ENCODE measurements at regions not wholly inside any gene's neighbourhood (a gene's known extent, or its start where the extent isn't known, plus 50 kb on each side); places are given as distances from the start of the nearest gene placed in this dataset.
A peak's percentile ranks its signal among the peaks of the same experiment; 100 is the strongest.

- DNase-seq, result no peak
Observed at GRCh38 chr13:26965952-26966700, 205.5 kb downstream of the USP12 start.

DNA sequence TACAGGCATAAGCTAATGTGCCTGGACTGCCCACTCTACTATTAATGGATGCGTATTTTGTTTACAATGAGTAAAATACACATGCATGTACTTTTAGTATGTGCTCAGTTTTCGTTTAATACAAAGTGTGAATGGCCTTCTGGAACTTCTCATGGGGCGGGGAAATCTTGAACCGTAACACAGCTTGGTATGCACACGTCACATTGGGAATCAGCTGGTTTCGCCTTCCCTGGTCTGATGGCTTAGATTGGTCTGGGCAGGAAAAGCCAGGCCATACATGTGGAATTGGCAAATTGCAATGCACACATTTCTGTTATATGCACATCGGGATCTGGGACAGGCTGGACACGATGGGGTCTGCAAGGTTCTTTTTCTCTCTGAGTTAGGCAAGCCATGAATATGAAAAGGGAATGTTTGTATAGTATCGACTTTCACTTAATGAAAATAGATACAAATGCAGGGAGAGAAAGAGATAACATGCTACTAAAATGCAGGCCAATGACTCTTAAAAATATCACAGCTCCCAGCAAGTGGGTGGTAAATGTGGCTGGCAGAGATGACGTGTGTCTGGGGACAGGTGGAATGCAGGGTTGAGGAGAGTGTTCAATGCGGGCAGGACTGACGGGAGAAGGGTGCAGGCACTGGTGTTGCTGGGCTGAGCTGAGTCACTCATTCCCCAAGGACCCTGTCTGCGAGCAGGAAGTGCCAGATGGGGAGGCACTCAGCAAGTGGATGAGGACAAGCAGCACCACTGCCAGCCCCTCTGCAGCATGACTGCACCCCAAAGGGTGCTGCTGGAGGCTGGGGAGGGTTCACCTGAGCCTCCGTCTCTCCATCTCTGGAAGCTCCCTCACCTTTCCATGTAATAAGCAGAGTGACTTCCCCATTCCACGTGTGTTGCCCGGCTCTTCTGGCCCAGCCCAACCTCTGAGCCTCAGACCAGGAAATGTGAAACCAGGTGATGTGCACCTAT is 204.0 kb upstream of the GPR12 start:
- DNase-seq, result no peak

DNA sequence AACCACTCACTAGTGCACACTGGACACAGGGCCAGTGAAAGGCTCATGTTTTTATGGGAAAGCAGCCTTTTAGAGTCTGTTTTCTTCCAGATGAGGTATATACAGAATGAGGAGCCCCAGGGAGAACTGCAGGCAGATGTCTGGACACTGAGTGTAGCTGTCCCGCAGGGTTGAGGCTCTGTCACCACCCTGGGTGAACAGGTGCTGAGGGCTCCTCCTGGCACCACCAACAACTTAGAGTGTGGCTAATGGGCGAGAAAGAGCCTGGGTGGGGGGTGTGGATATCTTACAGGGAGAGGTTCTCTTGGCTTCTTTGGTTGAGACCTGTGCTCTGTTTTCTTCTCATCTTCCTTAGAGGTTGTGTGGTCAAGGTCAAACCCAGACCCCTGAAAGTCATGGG is 202.1 kb upstream of the GPR12 start:
- no peak for DNase-seq

- DNase-seq, result no peak
Observed at GRCh38 chr13:26961890-26962615, 201.5 kb upstream of the GPR12 start.

DNA sequence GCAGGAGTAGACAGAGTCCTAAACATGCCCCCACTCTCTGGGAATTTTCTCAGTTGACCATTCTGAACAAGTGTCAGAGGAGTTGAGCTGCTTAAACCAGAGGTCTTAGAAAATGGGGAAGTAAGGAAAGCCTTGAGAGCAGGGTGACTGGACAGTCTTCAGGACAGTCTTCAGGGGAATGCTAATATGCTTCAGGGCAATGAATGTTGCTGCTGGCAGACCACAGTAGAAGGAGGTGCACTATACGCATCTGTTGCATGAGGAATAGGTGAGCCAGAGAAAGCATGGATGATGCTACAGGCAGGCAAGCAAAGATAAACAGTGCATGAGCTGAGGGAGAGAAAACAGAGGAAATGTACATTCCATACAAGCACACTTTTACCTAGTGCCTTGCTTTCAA is 196.6 kb upstream of the GPR12 start:
- DNase-seq, result no peak

DNA sequence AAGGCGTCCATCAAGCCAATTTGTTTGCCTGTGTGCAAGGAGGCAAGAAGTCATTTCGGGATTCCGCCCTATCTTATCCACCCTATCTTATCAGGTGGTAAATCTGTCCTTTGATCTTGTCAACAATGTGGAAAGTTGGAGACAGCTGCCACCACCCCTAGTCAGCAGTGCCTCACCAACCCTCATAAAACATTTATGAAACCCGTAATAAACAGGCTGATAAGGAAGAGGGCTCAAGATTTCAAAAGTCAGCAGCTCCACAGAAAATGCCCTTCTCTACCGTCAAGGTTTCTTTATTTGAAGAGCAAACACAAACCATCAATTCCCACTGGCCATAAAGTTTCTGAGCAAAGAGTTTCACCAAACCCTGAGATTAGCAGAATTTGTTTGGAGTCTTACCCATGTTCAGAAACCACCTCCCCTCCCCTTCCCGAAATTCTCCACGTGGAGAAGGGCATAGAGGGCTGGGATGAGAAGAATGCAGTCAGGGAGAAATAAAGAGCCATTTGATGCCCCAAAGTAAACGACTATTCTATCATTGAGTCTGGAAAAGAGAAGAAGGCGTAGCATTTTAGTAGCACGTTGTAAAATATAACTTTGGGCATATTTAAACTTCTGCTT is 196.0 kb upstream of the GPR12 start:
- no peak for DNase-seq

DNA sequence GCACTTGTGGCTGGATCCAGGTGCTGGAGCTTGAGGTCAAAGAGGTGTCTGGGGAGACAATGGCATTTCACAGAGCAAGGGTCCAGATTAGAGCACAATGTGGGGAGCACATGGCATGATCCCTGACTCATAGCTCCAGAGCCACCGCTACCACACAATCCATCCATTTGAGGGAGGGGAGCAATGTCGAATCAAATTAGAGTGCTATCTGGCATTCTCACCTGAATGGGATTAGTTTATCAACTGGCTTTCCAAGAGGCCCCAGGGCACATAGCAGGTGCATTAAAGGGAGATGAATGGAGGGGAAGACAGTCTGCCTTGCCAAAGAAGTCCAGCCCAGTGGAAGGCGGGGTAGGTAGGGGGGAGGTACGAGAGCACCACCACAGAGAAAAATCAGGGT is 194.4 kb upstream of the GPR12 start:
- DNase-seq, result no peak

DNA sequence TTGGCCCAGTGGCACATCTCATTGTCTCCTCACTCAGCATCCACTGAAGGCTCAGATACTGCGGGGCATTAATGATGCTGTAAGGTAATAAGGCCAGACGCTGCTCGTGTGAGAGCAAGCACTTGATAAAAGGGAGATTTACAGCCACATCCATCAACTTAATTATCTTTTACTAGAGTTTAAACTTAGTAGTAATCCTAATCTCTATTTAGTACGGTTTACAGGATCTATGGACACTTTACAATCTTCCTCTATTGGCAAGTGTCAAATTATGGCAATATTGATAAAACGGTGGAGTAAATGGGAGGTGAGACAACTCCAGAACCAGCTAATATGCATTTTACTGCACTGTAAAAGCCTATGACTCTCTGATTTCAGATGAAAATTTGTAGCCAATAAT is 192.7 kb upstream of the GPR12 start:
- no peak for DNase-seq

- DNase-seq, result no peak
Observed at GRCh38 chr13:26952551-26953143, 192.1 kb upstream of the GPR12 start.

- DNase-seq, result no peak
Observed at GRCh38 chr13:26951581-26952177, 191.1 kb upstream of the GPR12 start.

DNA sequence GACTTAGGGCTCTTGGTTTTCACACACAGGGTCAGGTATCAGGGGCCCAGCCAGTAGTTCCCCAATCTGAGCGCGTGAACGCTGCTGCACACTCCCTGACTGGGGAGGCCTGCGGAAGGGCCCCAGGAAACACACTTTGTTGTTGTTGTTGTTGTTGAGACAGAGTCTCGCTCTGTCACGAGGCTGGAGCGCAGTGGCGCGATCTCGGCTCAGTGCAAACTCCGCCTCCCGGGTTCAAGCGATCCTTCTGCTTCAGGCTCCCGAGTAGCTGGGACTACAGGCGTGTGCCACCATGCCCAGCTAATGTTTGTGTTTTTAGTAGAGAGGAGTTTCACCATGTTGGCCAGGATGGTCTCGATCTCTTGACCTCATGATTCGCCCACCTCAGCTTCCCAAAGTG is 190.4 kb upstream of the GPR12 start:
- no peak for DNase-seq

- no peak for DNase-seq
Observed at GRCh38 chr13:26950546-26950945, 190.0 kb upstream of the GPR12 start.

- no peak for DNase-seq
Observed at GRCh38 chr13:26949701-26950502, 189.3 kb upstream of the GPR12 start.

GRCh38 chr13:26948353-26948752 is 187.8 kb upstream of the GPR12 start:
- no peak for DNase-seq

DNA sequence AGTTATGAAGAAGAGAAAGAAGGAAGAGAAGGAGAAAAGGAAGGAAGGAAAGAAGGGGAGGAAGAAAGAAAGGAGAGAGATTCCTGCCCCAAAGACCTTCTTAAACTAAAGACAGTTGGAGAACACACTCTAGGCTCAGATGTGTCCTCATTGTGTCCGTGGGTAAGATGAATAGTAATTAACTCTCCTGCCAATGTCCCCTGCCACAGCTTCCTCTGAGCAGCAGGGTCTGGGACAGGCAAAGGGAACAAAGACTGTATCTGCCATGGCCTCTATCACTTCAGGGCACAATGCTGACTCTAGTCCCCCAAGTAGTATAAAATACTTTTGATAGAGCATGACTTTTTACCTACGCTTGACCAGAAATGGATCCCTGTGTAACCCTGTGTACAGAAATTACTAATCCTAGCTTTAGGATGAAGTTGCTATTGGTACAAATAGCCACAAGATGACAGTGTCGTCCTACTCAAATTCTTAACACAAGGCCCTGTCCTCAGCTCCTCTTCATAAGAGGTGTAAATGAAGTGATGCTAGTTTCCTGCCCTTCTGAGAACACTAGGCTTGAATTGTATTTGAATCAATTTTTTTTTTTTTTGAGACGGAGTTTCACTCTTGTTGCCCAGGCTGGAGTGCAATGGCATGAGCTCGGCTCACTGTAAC is 186.2 kb upstream of the GPR12 start:
- peak; percentile 58 for DNase-seq

DNA sequence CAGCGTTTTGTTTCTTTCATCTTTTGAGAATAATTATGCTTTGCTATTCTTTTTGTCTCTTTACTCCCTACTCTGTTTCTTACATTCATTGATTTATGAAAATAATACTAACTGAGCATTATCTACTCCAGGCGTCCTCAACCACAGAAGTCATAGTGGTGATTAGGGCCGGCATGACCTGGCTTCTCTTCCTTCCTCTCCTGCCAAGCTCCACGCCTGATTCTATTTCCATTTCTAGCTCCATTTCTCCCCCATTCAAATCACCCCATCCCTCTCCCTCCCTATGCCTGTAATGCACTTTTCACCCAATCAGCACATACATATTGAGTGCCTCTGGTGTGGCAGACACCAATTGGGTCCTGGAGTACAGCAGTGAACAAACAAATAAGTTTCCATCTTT is 183.2 kb upstream of the GPR12 start:
- DNase-seq, result no peak

GRCh38 chr13:26942184-26942583 is 181.6 kb upstream of the GPR12 start:
- no peak for DNase-seq

DNA sequence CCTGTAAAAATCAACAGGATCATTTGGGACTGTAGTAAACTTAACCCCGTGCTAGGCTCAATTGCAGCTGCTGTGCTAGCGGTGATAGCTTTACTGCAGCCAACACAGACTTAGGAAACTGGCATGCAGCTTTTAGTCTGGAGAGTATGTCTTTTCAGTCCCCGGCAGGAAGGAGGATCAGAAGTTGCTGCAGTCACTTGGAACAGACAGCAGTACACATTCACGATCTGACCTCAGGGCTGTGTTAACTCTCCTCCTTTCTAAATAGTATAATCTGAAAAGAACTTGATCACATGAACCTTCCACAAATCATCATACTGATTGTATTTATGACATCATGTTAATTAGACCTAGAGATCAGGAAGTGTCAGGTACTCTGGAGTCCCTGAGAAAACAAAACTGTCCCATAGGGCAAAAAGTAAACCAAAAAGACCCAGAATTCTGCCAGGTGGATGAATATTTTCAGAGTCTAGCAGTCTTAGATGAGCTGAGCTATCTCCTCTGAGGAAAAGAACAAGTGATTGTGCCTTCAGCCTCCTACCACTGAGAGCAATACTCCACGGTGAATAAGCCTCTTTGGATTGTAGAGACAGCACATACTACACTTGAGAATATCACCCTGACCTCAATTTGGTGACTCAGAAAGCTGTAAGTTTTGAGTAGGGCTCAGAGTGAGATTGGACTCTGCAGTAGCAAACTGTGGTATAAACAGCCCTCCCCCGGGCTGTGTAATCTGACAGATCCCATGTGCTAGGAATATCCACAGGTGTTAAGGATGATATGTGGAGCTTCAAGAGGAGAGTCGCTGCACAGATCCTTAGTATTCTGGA is 181.0 kb upstream of the GPR12 start:
- DNase-seq, result peak; percentile 43

DNA sequence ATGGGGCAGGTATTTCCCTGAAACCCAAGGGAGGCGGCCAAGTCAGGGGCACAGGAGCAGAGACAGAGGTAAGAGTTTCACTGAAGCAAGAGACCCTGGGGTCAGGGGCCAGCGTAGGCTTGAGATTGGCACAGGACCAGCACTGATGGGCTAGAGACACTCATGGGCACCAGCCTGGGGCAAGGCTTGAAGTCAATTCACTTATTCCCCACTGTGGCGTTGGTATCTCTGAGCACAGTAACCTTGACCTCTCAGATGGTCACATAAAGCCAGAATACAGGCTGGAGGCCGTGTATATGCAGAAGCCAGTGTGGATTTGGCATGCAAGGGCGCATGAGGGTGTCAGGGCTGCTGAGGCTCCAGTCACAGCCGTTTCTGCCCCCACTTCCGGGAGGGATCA is 173.5 kb upstream of the GPR12 start:
- no peak for DNase-seq

DNA sequence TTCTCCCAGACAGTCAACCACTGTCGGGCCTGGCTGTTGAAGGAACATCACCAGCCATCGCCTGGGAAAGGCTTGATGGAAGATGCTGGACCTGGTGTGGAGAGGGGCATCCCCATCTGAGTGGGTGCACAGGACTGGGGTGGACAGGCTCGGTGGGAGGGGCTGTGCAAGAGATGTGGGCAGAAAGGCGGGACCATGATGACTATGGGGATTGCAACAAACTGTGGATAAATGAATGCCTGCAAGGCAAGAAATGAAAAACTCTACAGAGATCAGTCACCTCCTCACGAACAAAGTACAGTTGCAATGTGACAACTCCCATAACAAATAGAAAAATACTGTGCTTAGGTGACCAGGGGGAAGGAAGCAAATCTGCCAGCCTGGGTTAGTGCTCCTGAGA is 171.9 kb upstream of the GPR12 start:
- no peak for DNase-seq
